SH-SY5Y (cell line): ENCODE measurements at regions not wholly inside any gene's neighbourhood (a gene's known extent, or its start where the extent isn't known, plus 50 kb on each side); places are given as distances from the start of the nearest gene placed in this dataset.
A peak's percentile ranks its signal among the peaks of the same experiment; 100 is the strongest.

Experiments used
- GATA2 ChIP-seq: IDR thresholded peaks from 2 replicates; pipeline ENCODE4 v1.6.1; 2011; ENCODE audit warnings: mild to moderate bottlenecking, low read depth, low read length
- GATA3 ChIP-seq: IDR thresholded peaks from 2 replicates; pipeline ENCODE4 v1.6.1; 2011; ENCODE audit warnings: low read depth, mild to moderate bottlenecking, low read length, moderate library complexity

DNA sequence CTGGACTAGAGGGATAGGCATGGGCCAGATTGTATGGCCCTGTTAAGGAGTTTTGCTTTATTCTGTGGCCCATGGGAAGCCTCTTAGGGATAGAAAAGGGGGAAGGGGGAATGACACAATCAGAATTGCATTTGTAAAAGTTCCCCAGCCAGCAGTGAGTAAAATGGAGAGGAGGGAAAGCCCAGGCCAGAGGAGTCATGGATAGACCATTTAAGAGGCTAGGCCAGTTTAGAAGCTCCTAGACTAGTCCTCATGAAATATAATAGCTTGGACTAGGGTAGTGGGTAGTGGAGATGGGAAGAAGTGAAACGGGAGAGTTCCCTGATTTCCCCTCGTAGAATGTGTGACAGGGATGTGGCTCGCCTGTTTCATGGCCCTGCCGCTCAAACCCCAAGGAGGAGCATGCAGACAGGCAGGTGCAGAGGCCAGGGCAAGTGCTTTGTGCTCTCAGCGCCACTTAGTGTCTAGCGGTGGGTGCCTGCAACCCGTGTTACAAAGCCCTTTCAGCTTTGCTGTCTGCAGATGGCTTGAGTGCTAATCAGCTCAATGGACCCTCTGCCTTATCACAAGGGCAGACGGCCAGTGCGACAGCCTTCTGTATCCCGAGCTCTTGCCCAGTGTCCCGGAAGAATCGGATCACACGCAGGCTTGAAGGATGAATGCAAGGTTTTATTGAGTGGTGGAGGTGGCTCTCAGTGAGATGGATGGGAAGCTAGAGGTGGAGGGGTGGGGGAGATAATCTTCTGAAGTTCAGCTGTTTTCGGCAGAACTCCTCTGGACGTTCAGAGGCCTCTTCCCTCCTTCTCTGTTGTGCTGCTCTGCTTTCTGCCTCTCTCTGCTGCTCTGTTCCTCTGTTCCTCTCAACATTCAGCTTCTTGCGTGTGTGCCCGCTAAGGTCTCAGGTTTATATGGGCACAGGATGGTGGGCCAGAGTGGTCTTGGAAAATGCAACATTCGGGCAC, 141.1 kb downstream of the CEP57L1 start:
- TF ChIP-seq GATA3 (no peak), GATA2 (no peak)

DNA sequence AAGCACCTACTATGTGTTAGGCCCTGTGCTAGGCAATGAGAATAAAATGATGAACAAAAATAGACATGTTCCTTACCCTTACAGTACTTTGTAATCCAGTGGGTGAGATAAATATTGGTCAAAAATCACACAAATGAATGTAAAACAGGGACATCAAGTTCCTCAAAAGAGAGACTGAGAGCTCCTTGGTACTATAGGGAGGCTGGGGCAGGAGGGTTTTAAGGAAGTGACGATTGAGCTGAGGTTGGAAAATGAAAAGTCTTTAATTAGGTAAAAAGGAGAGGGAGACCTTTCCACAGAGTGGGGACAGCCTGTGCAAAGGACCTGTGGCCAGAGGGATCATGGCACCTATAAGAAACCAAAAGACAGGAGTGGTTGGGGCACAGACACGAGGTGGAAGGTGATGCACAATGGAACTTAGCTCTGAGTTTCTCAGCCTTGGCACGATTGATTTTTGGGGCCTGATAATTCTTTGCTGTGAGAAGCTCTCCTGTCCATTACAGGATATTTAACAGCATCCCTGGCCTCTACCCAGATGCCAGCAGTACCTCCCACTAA, 140.3 kb downstream of the CEP57L1 start:
- TF ChIP-seq GATA2 (no peak), GATA3 (no peak)

DNA sequence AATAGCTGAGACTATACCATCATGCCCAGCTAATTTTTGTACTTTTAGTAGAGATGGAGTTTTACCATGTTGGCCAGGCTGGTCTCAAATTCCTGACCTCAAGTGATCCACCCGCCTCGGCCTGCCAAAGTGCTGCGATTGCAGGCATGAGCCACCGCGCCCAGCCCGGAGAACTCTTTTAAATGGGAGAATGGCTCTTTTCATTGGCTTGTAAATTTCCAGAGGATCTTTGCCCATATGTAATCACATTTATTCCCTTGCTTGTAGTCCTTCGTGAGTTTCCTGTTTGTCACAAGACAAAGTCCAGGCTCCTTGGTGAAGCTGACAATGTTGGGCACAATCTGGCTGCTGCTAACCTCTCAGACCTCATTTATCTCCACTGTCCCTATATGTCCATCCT, 135.1 kb downstream of the CEP57L1 start:
- TF ChIP-seq GATA2 (no peak), GATA3 (no peak)

DNA sequence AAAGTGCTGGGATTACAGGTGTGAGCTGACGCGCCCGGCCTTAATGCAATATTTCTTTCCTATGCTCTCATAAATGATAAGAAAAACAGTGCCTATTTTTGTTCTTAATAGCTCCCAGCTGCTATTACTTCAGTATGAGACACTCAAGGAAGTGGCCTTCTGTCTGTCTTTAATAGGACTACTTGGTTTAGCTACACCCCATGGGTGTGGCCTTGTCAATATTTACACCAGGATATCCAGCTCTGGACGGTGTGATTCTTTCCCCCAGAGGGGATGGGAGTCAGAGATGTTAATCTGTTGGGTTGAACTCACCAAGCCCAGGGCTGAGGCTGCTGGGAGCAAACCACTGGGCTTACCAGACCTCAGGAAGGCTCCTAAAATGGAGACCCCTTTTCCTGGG, 134.2 kb downstream of the CEP57L1 start:
- no peak for TF ChIP-seq GATA3
- no peak for TF ChIP-seq GATA2

DNA sequence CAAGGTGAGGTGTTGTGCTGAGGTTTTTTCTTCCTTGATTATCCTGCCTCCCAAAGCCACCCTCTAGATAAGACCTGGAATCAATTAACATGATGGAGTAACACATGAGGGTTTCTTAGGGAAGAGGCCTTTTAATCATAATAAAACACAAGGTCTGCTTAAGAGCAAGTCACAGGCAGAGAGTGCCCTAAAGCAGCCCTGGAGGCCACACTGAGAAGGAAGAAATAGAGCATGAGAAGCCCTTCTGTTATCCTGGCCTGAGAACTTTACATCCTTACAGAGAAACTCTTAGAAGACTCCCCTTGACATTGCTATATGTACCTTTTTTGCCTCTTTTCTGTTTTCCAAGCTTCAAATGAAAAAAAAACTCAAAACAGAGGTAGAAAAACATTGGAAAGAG, 132.3 kb downstream of the CEP57L1 start:
- no peak for TF ChIP-seq GATA2
- TF ChIP-seq GATA3 = no peak

DNA sequence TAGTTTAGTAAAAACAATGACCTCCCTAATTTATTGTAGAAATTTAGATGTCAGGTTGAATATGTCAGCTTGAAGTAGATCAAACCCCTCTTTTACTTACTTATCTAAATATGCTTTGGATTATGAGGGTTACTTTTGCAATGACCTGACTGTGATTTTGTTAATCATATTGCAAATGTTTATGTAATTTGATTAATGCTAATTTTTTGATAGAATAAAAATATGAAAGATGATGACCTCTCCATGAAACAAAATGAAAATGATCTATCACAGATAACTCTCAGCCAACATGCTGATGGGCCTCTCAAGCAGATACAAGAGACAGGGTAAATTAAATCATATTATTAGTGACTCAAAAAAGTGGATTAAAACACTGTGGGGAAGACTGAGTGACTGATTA, 131.0 kb downstream of the CEP57L1 start:
- TF ChIP-seq GATA2 (no peak), GATA3 (no peak)

DNA sequence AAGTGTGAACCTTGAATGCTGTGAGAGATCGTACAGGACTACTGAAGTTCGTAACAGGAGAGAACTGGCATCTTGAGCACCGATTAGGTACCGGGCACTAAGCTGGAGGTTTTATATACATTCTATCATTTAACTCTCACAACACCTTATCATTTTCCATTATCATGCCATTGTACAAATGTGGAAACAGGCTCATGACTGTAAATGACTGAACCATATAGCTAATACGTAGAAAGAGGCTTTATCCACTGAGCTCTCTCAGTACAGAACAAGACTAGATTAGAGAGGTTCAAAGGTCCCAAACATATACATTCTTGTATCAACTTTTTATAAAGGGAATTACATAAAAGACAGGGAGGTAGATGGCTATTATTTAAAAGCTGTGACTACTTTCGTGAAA, 130.6 kb downstream of the CEP57L1 start:
- TF ChIP-seq GATA2 = no peak
- TF ChIP-seq GATA3 = no peak

DNA sequence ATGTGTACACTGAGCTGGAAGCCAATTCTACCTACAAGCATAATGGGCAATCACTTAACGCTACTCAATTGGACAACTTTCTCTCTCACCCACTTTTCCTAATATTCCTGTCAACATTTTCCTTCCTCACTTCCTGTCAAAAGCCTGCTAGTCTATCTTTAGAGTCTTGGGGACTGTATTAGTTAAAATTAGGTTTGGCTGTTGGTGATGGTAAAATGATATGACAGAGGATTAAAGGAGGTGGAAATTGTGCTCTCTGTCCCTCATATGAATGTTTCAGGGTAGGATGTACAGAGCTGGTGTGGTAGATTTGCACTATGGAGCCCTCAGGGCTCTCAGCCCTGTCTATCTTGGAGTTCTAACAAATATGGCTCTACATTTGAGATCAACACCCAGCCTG, 129.7 kb downstream of the CEP57L1 start:
- TF ChIP-seq GATA3 (no peak), GATA2 (no peak)

DNA sequence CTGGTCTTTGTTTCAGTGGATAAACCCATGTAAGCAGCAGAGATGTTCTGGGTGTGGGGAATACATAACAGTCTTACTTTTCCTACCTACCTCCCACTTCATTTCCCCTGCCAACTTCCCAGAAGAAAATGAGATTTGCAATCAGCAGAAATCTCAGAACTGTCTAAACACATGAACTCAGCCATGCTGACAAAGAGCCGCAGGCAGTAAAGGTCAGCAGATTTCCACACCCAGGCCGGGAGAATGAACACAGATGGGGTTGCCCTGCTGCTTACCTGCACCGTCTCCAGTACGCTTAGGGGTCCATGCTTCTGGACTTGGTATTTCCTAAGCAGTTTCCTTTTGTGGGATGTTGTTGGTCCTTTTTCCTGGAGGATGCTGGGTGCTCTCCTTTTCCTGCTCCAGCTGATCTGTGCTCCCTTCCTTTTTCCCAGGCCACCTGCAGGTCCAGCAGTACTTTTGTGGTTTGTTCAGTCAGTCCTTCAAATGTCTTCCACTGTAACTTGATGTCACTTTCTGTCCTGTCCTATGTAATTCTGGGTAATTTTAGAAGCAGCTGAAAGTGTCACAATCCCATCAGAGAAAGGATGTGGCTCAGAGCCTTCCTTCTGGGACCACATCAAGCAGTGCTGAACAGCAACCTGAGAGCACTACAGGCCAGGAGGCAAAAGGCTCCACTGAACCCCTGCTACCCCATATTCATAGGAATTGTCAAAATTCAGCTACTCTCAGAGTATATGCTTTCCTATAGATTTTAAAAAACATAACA, 129.0 kb downstream of the CEP57L1 start:
- TF ChIP-seq GATA3 (no peak), GATA2 (peak; percentile 68)

DNA sequence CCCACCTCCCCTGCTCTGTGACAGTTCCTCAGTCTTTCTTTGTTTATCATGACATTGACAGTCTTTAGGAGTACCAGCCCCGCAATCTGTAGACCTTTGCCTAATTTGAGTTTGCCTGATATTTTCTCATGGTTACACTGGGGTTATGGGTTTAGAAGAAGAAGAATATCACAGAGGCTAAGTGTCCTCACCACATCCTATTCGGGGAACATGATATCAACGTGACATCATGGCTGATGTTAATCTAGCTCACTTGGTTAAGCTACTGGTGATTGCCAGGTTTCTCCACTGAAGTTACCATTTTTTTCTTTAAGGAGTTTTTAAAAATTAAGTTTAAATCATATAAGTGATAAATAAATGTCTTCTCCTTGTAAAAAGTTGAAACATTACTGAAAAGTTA, 127.5 kb downstream of the CEP57L1 start:
- TF ChIP-seq GATA2 (no peak), GATA3 (no peak)

DNA sequence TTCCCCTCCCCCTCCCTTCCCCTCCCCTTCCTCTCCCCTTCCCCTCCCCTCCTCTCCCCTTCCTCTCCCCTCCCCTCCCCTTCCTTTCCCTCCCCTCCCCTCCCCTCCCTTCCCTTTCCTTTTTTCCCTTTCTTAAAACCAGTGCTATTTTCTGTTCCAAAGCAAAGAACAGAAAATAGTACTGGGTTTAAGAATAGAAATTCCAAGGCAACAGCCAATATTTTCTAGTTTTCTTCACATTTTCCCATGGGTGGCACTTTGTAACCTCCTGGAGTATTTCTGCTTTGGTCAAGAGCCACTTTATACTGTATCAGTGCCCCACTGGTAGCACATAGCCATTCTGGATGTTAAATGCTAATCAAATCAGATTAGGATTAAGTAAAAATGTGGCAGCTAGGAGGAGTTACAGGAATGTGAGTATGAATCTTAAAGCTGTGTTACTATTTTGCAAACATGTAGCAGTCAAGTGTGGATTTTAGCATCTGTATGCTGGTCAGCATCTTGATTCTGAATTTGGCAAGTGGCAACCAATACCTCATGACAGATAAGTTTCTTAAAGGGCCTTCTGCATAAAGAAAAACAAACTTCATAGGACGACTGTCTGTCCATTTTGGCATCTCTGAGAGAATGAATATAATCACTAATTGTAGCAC, 126.4 kb downstream of the CEP57L1 start:
- TF ChIP-seq GATA3 = no peak
- no peak for TF ChIP-seq GATA2
